Loucy (cell line): ENCODE measurements at regions not wholly inside any gene's neighbourhood (a gene's known extent, or its start where the extent isn't known, plus 50 kb on each side); places are given as distances from the start of the nearest gene placed in this dataset.

ENCODE experiments used
- EZH2phosphoT487 ChIP-seq: fragments of 200-600 bp; IDR thresholded peaks from 2 replicates; pipeline ENCODE4 v1.6.1; 2018; ENCODE audit warnings: antibody characterized with exemption, mild to moderate bottlenecking, moderate library complexity, borderline replicate concordance
- TF ChIP-seq, protein P1 (sequence below): fragments of 200-600 bp; sonication (generic); conservative IDR thresholded peaks from 2 replicates; pipeline ENCODE4 v1.5.1; 2014; ENCODE audit warnings: mild to moderate bottlenecking, antibody characterized with exemption, low read length

GRCh38 chr22:45092644-45093043 lies 71.1 kb upstream of the NUP50 start:
- TF ChIP-seq, protein P1, sequence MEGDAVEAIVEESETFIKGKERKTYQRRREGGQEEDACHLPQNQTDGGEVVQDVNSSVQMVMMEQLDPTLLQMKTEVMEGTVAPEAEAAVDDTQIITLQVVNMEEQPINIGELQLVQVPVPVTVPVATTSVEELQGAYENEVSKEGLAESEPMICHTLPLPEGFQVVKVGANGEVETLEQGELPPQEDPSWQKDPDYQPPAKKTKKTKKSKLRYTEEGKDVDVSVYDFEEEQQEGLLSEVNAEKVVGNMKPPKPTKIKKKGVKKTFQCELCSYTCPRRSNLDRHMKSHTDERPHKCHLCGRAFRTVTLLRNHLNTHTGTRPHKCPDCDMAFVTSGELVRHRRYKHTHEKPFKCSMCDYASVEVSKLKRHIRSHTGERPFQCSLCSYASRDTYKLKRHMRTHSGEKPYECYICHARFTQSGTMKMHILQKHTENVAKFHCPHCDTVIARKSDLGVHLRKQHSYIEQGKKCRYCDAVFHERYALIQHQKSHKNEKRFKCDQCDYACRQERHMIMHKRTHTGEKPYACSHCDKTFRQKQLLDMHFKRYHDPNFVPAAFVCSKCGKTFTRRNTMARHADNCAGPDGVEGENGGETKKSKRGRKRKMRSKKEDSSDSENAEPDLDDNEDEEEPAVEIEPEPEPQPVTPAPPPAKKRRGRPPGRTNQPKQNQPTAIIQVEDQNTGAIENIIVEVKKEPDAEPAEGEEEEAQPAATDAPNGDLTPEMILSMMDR: no peak
- TF ChIP-seq EZH2phosphoT487: no peak
